Right lobe of liver (tissue), 6 donors: ENCODE measurements at regions not wholly inside any gene's neighbourhood (a gene's known extent, or its start where the extent isn't known, plus 50 kb on each side); places are given as distances from the start of the nearest gene placed in this dataset.

Experiments used
- ATAC-seq, 4 donors: fragments of 200-7000 bp; cut with Tn5 transposase; one replicate each; pipeline ENCODE4 v1.9.1; 2020; ENCODE audit warnings: mild to moderate bottlenecking in 4 of 4, moderate library complexity in 4 of 4
- DNase-seq, 3 donors: peaks; one replicate each; pipeline ENCODE4 v3.0.0-alpha.2; 2020
- H3K27ac ChIP-seq, 3 donors: fragments of 200-600 bp; one replicate each; pipeline ENCODE4 v1.8.0; 2022
- H3K27me3 ChIP-seq, 2 donors: fragments of 200-600 bp; one replicate each; pipeline ENCODE4 v1.8.0; 2022
- H3K36me3 ChIP-seq, 4 donors: fragments of 200-600 bp; sonication (generic) in 1 of 4; one replicate each; pipeline versions ENCODE4 v1.5.1 to v1.8.0; 2017 to 2022; ENCODE audit warnings: control low read depth in 1 of 4
- H3K4me1 ChIP-seq, 4 donors: fragments of 200-600 bp; sonication (generic) in 1 of 4; one replicate each; pipeline versions ENCODE4 v1.5.1 to v1.8.0; 2017 to 2022; ENCODE audit warnings: control low read depth in 1 of 4
- H3K4me3 ChIP-seq, 3 donors: fragments of 200-600 bp; one replicate each; pipeline ENCODE4 v1.8.0; 2022
- H3K9me3 ChIP-seq, 4 donors: fragments of 200-600 bp; sonication (generic) in 1 of 4; one replicate each; pipeline versions ENCODE4 v1.5.1 to v1.8.0; 2017 to 2022; ENCODE audit warnings: control low read depth in 1 of 4
- POLR2A ChIP-seq: fragments of 450-650 bp; IDR thresholded peaks from one replicate; pipeline ENCODE4 v1.6.1; 2017; ENCODE audit warnings: antibody characterized with exemption, mild to moderate bottlenecking
- WGBS: methylation state at CpG from one replicate; pipeline ENCODE4 v1.1.6; 2018; ENCODE audit warnings: low coverage, low lambda C conversion rate; ENCODE audit not compliant: insufficient coverage; ENCODE audit errors: missing lambda C conversion rate; 5-methylcytosine and 5-hydroxymethylcytosine counted together
- intact Hi-C, 2 donors: fragments of 100-400 bp; cut with DNase I; formaldehyde crosslinking; loops; one replicate each; pipeline versions ENCODE4 v1.11.2 to v1.14.1; 2022
- TF ChIP-seq, protein P1 (sequence below), 4 donors: fragments of 200-600 bp in 3 of 4; fragments of 450-650 bp in 1 of 4; IDR thresholded peaks; one replicate each; pipeline versions ENCODE4 v1.5.1 to v1.8.0; 2016 to 2022; ENCODE audit warnings: antibody characterized with exemption in 4 of 4, mild to moderate bottlenecking in 2 of 4
- donor health status: DM: no; HTN: yes; CAD: no.
- donor health status: DM: no; HTN: no; CAD: no.
- donor health status: DM: no; HTN: no; CAD: no.
- donor health status: DM: no; HTN: yes; CAD: no.
- donor health status: DM: no; HTN: yes; CAD: no.

DNA sequence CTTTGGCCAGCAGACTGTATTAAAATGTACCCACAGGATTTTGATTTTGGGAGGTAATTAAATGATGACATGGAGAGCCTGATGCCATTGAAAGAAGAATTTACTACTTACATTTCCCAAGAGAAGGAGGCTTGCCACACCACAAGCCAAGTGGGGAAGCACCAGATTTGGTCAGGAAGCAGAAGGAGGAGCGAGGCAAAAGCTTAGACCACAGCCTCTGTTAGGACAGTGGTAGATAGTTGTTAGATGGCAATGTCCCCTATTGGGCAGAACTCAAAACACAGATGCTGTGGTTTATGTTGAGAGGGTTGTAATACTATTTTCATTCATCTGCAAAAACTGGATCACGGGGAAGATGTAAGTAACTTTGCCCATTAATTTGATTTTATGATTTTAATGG lies 709.4 kb downstream of the VRK1 start:
- 33% methylated on average over 2 of the region's 2 CpGs for WGBS
- no peak for DNase-seq
- Histone ChIP-seq H3K36me3 (no peaks in the 10 kb centered on the region), H3K4me1 (no peaks in the 10 kb centered on the region), H3K27me3 (no peaks in the 10 kb centered on the region), H3K4me3 (no peak overlapping the region), H3K27ac (no peak overlapping the region), H3K9me3 (no peaks in the 10 kb centered on the region)
- TF ChIP-seq, protein P1, sequence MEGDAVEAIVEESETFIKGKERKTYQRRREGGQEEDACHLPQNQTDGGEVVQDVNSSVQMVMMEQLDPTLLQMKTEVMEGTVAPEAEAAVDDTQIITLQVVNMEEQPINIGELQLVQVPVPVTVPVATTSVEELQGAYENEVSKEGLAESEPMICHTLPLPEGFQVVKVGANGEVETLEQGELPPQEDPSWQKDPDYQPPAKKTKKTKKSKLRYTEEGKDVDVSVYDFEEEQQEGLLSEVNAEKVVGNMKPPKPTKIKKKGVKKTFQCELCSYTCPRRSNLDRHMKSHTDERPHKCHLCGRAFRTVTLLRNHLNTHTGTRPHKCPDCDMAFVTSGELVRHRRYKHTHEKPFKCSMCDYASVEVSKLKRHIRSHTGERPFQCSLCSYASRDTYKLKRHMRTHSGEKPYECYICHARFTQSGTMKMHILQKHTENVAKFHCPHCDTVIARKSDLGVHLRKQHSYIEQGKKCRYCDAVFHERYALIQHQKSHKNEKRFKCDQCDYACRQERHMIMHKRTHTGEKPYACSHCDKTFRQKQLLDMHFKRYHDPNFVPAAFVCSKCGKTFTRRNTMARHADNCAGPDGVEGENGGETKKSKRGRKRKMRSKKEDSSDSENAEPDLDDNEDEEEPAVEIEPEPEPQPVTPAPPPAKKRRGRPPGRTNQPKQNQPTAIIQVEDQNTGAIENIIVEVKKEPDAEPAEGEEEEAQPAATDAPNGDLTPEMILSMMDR (IDR thresholded peaks at IDR 0.05): no peak
- TF ChIP-seq POLR2A: no peak
- no peak for ATAC-seq
- intact Hi-C loops: no loop called here

- Histone ChIP-seq H3K27me3 (no peaks in the 10 kb centered on the region), H3K4me1 (no peaks in the 10 kb centered on the region), H3K4me3 (no peak overlapping the region), H3K27ac (no peak overlapping the region), H3K36me3 (no peaks in the 10 kb centered on the region), H3K9me3 (no peaks in the 10 kb centered on the region)
- intact Hi-C loops: no loop called here
- 59% methylated on average over 5 of the region's 5 CpGs for WGBS
- ATAC-seq: no peak
- no peak for TF ChIP-seq POLR2A
- TF ChIP-seq, protein P1 (IDR thresholded peaks at IDR 0.05): no peak
- DNase-seq: no peak
These were observed 716.7 kb downstream of the VRK1 start for GRCh38 chr14:97513891-97514290.

GRCh38 chr14:97517566-97518234 lies 720.5 kb downstream of the VRK1 start:
- no peak for TF ChIP-seq POLR2A
- TF ChIP-seq, protein P1 (IDR thresholded peaks at IDR 0.05): no peak
- ATAC-seq: no peak
- no peaks in the 10 kb centered on the region for H3K36me3 ChIP-seq
- H3K9me3 ChIP-seq: no peaks in the 10 kb centered on the region
- no peaks in the 10 kb centered on the region for H3K27me3 ChIP-seq
- H3K27ac ChIP-seq: no peak overlapping the region
- WGBS: 59% methylated on average over 5 of the region's 5 CpGs
- intact Hi-C loops: no loop called here
- H3K4me3 ChIP-seq: no peak overlapping the region
- no peaks in the 10 kb centered on the region for H3K4me1 ChIP-seq
- DNase-seq: no peak

- ATAC-seq: no peak
- no peak overlapping the region for H3K27ac ChIP-seq
- H3K9me3 ChIP-seq: no peaks in the 10 kb centered on the region
- no peak overlapping the region for H3K4me3 ChIP-seq
- intact Hi-C loops: no loop called here
- no peak for TF ChIP-seq POLR2A
- TF ChIP-seq, protein P1 (IDR thresholded peaks at IDR 0.05): no peak
- H3K4me1 ChIP-seq: no peaks in the 10 kb centered on the region
- WGBS: 31% methylated on average over 3 of the region's 3 CpGs
- no peaks in the 10 kb centered on the region for H3K27me3 ChIP-seq
- no peak for DNase-seq
- H3K36me3 ChIP-seq: no peaks in the 10 kb centered on the region
These were observed 726.8 kb downstream of the VRK1 start for GRCh38 chr14:97523936-97524335.
